GM19324 (cell line): ENCODE measurements at regions not wholly inside any gene's neighbourhood (a gene's known extent, or its start where the extent isn't known, plus 50 kb on each side); places are given as distances from the start of the nearest gene placed in this dataset.
"Not testable (repeated sequence)": the region's sequence is repeated elsewhere in the genome, so short reads cannot be mapped to it uniquely, and the experiment has no call there.

Experiments
- ATAC-seq: cut with Tn5 transposase; IDR thresholded peaks from one replicate; pipeline ENCODE4 v1.9.1; 2021; ENCODE audit warnings: mild to moderate bottlenecking, moderate library complexity; ENCODE audit not compliant: unreplicated experiment, low FRiP score

DNA sequence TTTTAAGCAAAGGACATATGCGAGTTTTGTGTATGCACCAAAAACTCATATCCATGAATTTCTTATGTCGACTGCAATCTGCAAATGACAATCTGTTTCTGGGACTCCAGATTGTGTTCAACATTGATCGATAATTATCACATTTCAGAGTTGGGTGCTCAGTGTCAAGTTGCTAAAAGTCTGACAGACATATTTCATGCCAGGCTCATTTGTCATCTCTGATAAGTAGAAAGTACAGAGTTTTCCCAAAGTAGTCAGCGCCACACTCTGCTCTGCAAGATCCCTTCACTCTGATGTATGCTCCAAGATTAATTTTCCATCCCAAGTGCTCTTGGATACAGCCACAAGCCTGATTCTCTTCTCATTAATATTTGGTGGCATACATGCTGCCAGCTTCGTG is 331.1 kb downstream of the DOK5 start:
- no peak for ATAC-seq

DNA sequence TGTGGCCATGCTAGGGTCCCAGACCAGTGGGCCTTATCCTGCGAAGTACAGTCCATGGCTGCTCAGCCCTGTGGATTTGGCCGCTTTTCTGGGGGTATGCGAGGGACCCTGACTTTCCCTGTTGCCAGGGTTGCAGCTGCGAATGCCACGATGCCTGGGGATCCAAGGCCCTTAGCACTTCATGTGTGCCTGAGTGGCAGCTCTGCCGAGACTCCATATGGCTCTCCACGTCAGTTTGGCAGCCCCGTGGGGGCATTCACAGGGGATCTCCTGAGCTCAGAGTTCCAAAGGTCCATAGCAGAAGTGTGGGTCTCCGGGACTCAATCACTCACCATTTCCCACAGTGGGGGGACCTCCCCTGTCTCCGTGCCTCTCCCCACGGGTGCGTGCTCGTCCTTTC is 319.5 kb downstream of the DOK5 start:
- no peak for ATAC-seq

GRCh38 chr20:54794110-54794509 is 318.7 kb downstream of the DOK5 start:
- ATAC-seq = no peak

GRCh38 chr20:54793291-54793992 is 318.0 kb downstream of the DOK5 start:
- ATAC-seq = no peak

DNA sequence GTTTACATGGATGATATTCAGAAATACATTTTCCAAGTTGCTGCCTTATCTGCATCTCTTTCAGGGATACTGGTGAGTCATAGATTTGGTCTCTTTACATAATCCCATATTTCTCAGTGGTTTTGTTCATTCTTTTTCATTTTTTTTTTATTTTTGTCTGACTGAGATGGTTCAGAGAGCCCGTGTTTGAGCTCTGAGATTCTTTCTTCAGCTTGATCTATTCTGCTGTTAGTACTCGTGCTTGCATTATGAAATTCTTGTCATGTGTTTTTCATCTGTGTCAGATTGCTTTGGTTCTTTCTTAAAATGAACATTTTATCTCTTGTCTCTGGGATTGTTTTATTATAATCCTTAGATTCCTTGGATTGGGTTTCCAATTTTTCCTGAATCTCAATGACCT is 317.3 kb downstream of the DOK5 start:
- no peak for ATAC-seq

GRCh38 chr20:54788260-54788659 is 312.9 kb downstream of the DOK5 start:
- ATAC-seq = not testable (repeated sequence)

- ATAC-seq = not testable (repeated sequence)
Measured at GRCh38 chr20:54782758-54783157, 307.4 kb downstream of the DOK5 start.

GRCh38 chr20:54774426-54774825 is 299.0 kb downstream of the DOK5 start:
- ATAC-seq = no peak

GRCh38 chr20:54773643-54774000 is 298.2 kb downstream of the DOK5 start:
- no peak for ATAC-seq

GRCh38 chr20:54772893-54773642 is 297.7 kb downstream of the DOK5 start:
- no peak for ATAC-seq

DNA sequence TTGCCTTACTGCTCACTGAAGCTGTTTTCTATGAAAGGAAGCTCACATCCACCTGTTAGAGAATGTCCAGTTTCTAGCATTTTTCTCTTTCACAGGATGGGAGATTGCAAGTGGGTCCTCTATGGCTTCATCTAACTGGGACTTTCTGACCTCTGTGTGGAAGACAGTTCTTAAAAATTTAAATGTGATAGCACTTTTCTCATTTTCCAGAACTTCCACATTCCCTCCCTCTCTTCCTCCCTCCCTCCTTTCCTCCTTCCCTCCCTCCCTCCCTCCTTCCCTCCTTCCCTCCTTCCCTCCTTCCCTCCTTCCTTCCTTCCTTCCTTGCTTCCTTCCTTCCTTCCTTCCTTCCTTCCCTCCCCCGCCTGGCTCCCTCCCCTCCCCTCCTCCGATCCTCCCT is 291.1 kb downstream of the DOK5 start:
- ATAC-seq = no peak

GRCh38 chr20:54763366-54763765 is 288.0 kb downstream of the DOK5 start:
- ATAC-seq = no peak

GRCh38 chr20:54759589-54759988 is 284.2 kb downstream of the DOK5 start:
- ATAC-seq = no peak

GRCh38 chr20:54746796-54747195 is 271.4 kb downstream of the DOK5 start:
- no peak for ATAC-seq

DNA sequence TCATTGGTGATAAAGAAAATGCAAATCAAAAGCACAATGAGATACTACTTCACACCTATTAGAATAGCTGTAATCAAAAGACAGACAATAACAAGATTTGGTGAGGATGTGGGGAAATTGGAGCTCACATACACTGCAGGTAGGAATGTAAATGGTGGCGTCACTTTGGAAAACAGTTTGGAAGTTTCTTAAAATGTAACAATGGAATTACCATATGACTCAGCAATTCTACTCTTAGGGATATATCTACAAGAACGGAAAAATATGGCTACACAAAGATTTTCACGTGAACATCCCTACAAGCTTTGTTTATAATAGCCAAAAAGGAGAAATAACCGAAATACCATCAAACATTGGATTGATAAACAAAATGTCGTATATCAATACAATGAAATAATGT is 270.4 kb downstream of the DOK5 start:
- no peak for ATAC-seq

GRCh38 chr20:54744097-54744496 is 268.7 kb downstream of the DOK5 start:
- ATAC-seq = no peak

- ATAC-seq = no peak
Measured at GRCh38 chr20:54742193-54742592, 266.8 kb downstream of the DOK5 start.

GRCh38 chr20:54736421-54736820 is 261.0 kb downstream of the DOK5 start:
- no peak for ATAC-seq

DNA sequence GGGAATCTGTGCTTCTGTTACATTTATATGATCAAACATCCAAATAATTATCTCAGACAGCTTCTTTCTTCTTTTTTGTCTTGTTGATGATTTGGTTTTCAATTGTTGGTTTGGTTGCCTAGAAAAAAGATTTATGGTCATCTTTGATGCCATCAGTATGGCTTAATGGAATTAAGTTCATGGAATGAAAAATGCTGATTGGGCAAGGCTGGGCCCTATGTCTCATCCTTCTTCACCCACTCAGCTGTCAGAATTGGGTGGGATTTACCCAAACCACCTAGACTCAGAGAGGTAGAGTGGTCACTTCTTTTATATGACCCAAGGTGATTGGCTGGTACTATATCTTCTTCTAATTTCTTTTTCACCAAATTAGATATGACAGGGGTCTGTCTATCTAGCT is 258.3 kb downstream of the DOK5 start:
- no peak for ATAC-seq

- no peak for ATAC-seq
Measured at GRCh38 chr20:54727490-54727889, 252.1 kb downstream of the DOK5 start.

GRCh38 chr20:54726687-54727300 is 251.4 kb downstream of the DOK5 start:
- ATAC-seq = no peak

- not testable (repeated sequence) for ATAC-seq
Measured at GRCh38 chr20:54725266-54725665, 249.9 kb downstream of the DOK5 start.
